Small intestine (tissue), 7 donors: ENCODE measurements at regions not wholly inside any gene's neighbourhood (a gene's known extent, or its start where the extent isn't known, plus 50 kb on each side); places are given as distances from the start of the nearest gene placed in this dataset.

Experiments
- DNase-seq, 2 donors: peaks; one replicate each; pipeline versions ENCODE4 v3.0.0 to v3.0.0-alpha.2; 2013
- FAIRE-seq: peaks from 2 replicates; lab custom pipeline; 2012; peaks lifted over from hg19 to GRCh38; lab: Jason Lieb, UNC
- H3K27ac ChIP-seq, 3 donors: one replicate each; pipeline ENCODE4 v1.5.1; 2013; ENCODE audit warnings: low read length in 2 of 3, mild to moderate bottlenecking in 2 of 3, control low read depth in 1 of 3, inconsistent platforms in 1 of 3, low read depth in 1 of 3, moderate library complexity in 1 of 3
- H3K27me3 ChIP-seq, 3 donors: one replicate each; pipeline ENCODE4 v1.6.1; 2013; ENCODE audit warnings: low read length in 3 of 3, inconsistent platforms in 1 of 3; ENCODE audit not compliant: control insufficient read depth in 3 of 3, insufficient read depth in 3 of 3
- H3K36me3 ChIP-seq, 3 donors: one replicate each; pipeline ENCODE4 v1.6.1; 2013; ENCODE audit warnings: low read length in 3 of 3, inconsistent platforms in 1 of 3, low read depth in 1 of 3, mild to moderate bottlenecking in 1 of 3, moderate library complexity in 1 of 3; ENCODE audit not compliant: control insufficient read depth in 3 of 3, insufficient read depth in 2 of 3
- H3K4me1 ChIP-seq, 3 donors: one replicate each; pipeline ENCODE4 v1.6.1; 2013; ENCODE audit warnings: low read length in 2 of 3, inconsistent platforms in 1 of 3, low read depth in 1 of 3, mild to moderate bottlenecking in 1 of 3, moderate library complexity in 1 of 3; ENCODE audit not compliant: control insufficient read depth in 3 of 3, insufficient read depth in 2 of 3
- H3K4me3 ChIP-seq, 3 donors: one replicate each; pipeline ENCODE4 v1.5.1; 2013; ENCODE audit warnings: low read length in 3 of 3, control low read depth in 1 of 3, inconsistent platforms in 1 of 3, low read depth in 1 of 3, mild to moderate bottlenecking in 1 of 3, moderate library complexity in 1 of 3
- H3K9me3 ChIP-seq, 2 donors: one replicate each; pipeline ENCODE4 v1.6.1; 2013; ENCODE audit warnings: low read depth in 1 of 2, low read length in 1 of 2; ENCODE audit not compliant: control insufficient read depth in 2 of 2, insufficient read depth in 1 of 2
- WGBS, 3 donors: extraction: QIAGEN DNeasy Blood & Tissue Kit; methylation state at CpG; one replicate each; pipeline ENCODE4 v1.1.7; 2013; 5-methylcytosine and 5-hydroxymethylcytosine counted together
- donor health status: healthy with polysubstance abuse.
- donor health status: control.
- donor health status: control.
- donor health status: Bipolar disorder and iron deficiency.
- donor health status: healthy.

DNA sequence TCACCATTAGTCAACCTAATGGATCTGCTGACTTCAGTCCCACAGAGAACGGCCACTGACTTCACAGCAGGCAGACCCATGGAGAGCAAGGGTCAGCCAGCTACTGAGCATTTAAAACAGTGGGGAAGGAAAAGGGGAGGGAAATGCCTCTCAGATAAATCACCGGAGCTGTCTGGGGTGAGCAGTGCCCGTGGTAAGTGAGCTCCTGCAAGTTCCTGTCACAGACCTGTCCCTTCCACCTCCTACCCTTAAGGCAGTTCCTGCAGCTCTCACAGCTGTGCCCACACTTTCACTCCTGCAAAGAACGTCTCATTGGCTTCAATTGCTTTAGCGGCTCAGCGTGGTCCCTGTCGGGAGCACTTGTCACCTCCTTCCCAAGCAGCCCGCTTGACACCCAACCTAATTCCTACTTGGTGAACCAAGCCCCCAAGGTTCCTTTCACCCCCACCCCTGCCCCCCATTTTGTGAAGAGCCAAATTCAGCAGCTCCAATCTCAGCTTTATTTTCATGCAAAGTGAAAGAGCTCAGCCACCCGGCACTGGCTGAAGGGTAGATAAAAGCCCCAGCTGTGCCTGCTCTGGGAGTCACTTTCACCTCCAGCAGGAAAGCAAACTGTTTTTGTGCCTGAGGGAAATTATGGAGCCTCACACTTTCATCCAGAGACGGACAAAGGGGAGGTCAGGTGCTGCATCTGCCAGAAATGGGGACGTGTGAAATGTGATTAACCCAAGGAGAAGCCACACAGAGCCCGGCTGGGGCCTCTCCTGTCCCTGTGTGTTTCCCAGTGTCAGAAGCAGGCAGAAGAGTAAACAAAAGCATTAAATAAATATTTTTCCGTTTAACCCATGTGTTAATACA lies 306.2 kb downstream of the TTLL7 start:
- FAIRE-seq (no peak), DNase-seq (peak; percentile 28 to 33)
- no peak overlapping the region for H3K27ac ChIP-seq
- H3K27me3 ChIP-seq, result peaks cover 0 to 24% (median 2%) of the 10 kb centered on the region in 3 donors
- peak overlapping the region in 2 of 3 donors; percentile 28 to 39 for H3K4me3 ChIP-seq
- no peaks in the 10 kb centered on the region for H3K36me3 ChIP-seq
- peaks cover 0 to 6% (median 0%) of the 10 kb centered on the region in 3 donors for H3K4me1 ChIP-seq
- 4 to 10% (median 7%) methylated on average over 13 of the region's 13 CpGs for WGBS, 3 donors
- H3K9me3 ChIP-seq, result no peaks in the 10 kb centered on the region

- Histone ChIP-seq H3K27me3 (peaks cover 0 to 24% (median 2%) of the 10 kb centered on the region in 3 donors), H3K4me1 (peaks cover 0 to 6% (median 0%) of the 10 kb centered on the region in 3 donors), H3K9me3 (no peaks in the 10 kb centered on the region), H3K27ac (no peak overlapping the region), H3K36me3 (no peaks in the 10 kb centered on the region), H3K4me3 (no peak overlapping the region)
- DNase-seq (no peak), FAIRE-seq (no peak)
- 93 to 96% (median 94%) methylated on average over 8 of the region's 8 CpGs for WGBS, 3 donors
Observed at GRCh38 chr1:83691953-83692500, 306.9 kb downstream of the TTLL7 start.

DNA sequence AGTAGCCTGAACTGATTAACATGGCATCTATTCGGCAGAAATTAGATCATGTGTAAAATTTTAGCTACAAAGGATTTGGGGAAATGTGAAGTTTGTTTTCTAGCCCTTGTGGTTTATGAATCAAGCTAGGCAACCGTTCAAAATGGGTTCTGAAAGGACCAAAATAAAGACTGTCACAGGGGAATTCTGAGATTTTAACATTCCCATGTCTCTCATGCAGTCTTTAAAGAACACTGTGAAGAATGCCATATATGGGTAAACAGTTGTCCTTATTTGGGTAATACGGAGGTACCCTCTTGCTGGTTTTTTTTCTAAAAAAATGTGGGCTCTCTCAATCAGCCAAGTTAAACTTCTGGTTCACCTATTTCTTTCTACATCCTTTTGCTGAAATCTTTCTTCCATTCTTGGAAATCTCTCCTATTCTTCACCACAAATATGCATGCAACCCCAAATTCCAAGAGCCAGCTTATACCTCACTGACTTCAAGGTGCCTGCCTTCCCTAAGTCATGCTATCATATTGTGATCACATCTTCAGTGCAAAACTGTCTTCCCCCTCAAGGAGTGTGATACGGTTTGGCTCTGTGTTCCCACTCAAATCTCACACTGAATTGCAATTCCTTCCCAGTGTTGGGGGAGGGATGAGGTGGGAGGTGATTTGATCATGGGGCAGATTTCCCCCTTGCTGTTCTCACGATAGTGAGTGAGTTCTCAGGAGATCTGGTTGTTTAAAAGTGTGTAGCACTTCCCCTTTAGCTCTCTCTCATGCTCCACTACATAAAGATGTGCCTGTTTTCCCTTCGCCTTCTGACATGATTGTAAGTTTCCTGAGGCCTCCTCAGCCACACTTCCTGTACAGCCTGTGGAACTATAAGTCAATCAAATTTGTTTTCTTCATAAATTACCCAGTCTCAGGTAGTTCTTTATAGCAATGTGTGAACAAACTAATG lies 308.7 kb downstream of the TTLL7 start:
- DNase-seq, result no peak
- Histone ChIP-seq H3K9me3 (no peaks in the 10 kb centered on the region), H3K27me3 (peaks cover 0 to 24% (median 2%) of the 10 kb centered on the region in 3 donors), H3K4me1 (peaks cover 0 to 6% (median 0%) of the 10 kb centered on the region in 3 donors), H3K27ac (no peak overlapping the region), H3K4me3 (no peak overlapping the region), H3K36me3 (no peaks in the 10 kb centered on the region)
- FAIRE-seq, result no peak
- WGBS, 3 donors, result 68 to 74% (median 70%) methylated on average over 6 of the region's 6 CpGs

DNA sequence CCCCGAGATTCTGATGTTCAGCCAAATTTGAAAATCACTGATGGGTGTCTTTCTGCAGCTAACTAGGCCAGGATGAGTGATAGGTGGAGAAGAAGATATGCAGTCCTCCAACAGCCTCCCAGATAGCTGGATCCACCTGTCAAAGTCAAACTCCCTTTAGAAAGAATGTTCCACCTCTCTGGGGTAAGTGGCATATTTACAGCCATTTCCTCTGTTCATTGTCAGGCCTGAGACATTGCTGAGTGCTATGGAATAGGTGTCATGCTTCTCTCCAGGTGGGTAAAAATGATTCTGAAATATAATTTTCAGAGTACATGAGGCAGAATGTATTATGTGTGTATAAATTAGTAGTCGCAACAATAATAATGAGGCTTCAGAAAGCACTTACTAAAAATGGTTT lies 316.8 kb downstream of the TTLL7 start:
- H3K27ac ChIP-seq, result no peak overlapping the region
- H3K9me3 ChIP-seq, result no peaks in the 10 kb centered on the region
- H3K4me1 ChIP-seq, result no peaks in the 10 kb centered on the region
- 88 to 90% (median 89%) methylated on average over 2 of the region's 2 CpGs for WGBS, 3 donors
- H3K27me3 ChIP-seq, result no peaks in the 10 kb centered on the region
- DNase-seq (no peak), FAIRE-seq (no peak)
- H3K4me3 ChIP-seq, result no peak overlapping the region
- H3K36me3 ChIP-seq, result no peaks in the 10 kb centered on the region

DNA sequence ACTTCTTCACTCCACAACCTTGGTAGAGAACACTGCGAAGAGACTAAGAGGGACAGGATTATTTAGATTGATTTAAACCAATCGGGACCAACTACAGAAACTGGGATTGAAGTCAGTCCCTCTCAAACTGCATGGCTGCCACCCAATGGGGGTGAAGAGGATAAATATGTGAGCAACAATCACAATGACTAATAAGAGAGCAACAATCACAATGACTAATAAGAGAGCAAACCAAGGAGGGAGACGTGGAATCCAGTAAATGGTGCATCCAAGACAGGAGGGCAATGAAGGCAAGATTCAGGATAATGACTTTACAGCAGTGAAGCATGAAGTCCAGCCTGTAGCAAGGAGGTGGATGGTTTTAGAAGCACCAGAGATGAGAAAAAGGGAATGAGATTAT lies 322.8 kb downstream of the TTLL7 start:
- WGBS, 3 donors, result 88 to 92% (median 92%) methylated on average over 3 of the region's 3 CpGs

DNA sequence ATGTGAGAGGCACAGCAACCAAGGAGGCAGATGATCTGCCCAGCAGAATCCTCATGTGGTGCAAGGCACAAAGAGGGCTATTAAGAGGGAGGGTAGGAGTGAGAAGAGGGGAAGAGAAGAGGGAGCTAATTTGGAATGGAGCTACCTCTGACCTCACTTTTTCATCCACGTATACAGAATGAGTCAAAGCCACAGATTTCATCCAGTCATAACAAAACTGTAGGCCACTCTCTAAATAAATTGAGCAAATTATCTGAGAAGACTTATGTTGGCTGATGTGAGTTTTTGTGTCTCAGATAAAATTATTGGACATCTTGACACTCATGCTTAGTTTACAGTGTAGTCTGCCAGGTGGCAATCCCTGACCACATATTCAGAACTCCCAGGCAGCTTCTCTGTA lies 325.6 kb downstream of the TTLL7 start:
- DNase-seq, result no peak
- H3K27ac ChIP-seq, result no peak overlapping the region
- no peaks in the 10 kb centered on the region for H3K27me3 ChIP-seq
- no peaks in the 10 kb centered on the region for H3K4me1 ChIP-seq
- H3K4me3 ChIP-seq, result no peak overlapping the region
- H3K36me3 ChIP-seq, result no peaks in the 10 kb centered on the region
- H3K9me3 ChIP-seq, result peaks cover 0 to 5% of the 10 kb centered on the region in 2 donors
- FAIRE-seq, result no peak
- 54 to 90% (median 84%) methylated on average over 1 of the region's 1 CpG for WGBS, 3 donors

More for the DNA sequence above, 322.8 kb downstream of the TTLL7 start:
- H3K9me3 ChIP-seq, result no peaks in the 10 kb centered on the region
- no peaks in the 10 kb centered on the region for H3K27me3 ChIP-seq
- H3K4me3 ChIP-seq, result no peak overlapping the region
- no peaks in the 10 kb centered on the region for H3K36me3 ChIP-seq
- no peaks in the 10 kb centered on the region for H3K4me1 ChIP-seq
- DNase-seq (no peak), FAIRE-seq (no peak)
- H3K27ac ChIP-seq, result no peak overlapping the region

DNA sequence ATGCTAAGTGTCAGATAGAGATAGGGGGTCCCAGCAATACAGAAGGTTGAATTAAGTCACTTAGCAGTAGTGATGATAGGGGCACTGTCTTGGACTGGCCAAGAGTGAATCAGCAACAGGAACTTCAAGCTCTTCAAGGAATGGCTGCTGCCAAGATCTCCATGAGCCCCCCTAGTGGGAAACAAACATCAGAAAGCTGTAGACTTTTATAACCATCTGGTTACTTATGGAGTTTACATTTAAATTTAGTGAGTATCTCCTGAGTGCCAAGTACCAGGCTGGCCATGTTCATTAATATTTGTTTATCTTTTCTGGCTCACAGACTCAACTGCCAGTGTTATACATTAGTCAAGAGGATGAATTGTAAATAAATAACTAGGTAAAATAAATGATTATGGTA lies 327.3 kb downstream of the TTLL7 start:
- no peak overlapping the region for H3K27ac ChIP-seq
- H3K36me3 ChIP-seq, result no peaks in the 10 kb centered on the region
- H3K27me3 ChIP-seq, result no peaks in the 10 kb centered on the region
- no peak overlapping the region for H3K4me3 ChIP-seq
- no peak for DNase-seq
- no peaks in the 10 kb centered on the region for H3K4me1 ChIP-seq
- no peak for FAIRE-seq
- H3K9me3 ChIP-seq, result peaks cover 0 to 5% of the 10 kb centered on the region in 2 donors

GRCh38 chr1:83670909-83671565 lies 327.9 kb downstream of the TTLL7 start:
- H3K9me3 ChIP-seq, result peaks cover 0 to 5% of the 10 kb centered on the region in 2 donors
- no peak overlapping the region for H3K4me3 ChIP-seq
- DNase-seq, result no peak
- 41 to 72% (median 41%) methylated on average over 2 of the region's 2 CpGs for WGBS, 3 donors
- no peak for FAIRE-seq
- no peak overlapping the region for H3K27ac ChIP-seq
- no peaks in the 10 kb centered on the region for H3K36me3 ChIP-seq
- H3K4me1 ChIP-seq, result no peaks in the 10 kb centered on the region
- no peaks in the 10 kb centered on the region for H3K27me3 ChIP-seq
